IMR-90 (cell line): ENCODE measurements at regions not wholly inside any gene's neighbourhood (a gene's known extent, or its start where the extent isn't known, plus 50 kb on each side); places are given as distances from the start of the nearest gene placed in this dataset.

ENCODE experiments used
- BHLHE40 ChIP-seq: fragments of 150-350 bp; IDR thresholded peaks from 2 replicates; pipeline ENCODE4 v1.6.1; 2016; ENCODE audit warnings: mild to moderate bottlenecking, low read depth, low read length
- POLR2A ChIP-seq: IDR thresholded peaks from 2 replicates; pipeline ENCODE4 v1.6.1; 2012; ENCODE audit warnings: mild to moderate bottlenecking, low read depth, low read length
- RAD21 ChIP-seq: IDR thresholded peaks from 2 replicates; pipeline ENCODE4 v1.6.1; 2012; ENCODE audit warnings: low read length, improper control_type of control experiment
- RCOR1 ChIP-seq: IDR thresholded peaks from 2 replicates; pipeline ENCODE4 v1.6.1; 2012; ENCODE audit warnings: mild to moderate bottlenecking, low read length, improper control_type of control experiment; ENCODE audit not compliant: insufficient replicate concordance
- SMC3 ChIP-seq: fragments of 150-350 bp; IDR thresholded peaks from 2 replicates; pipeline ENCODE4 v1.6.1; 2016; ENCODE audit warnings: low read depth, mild to moderate bottlenecking, antibody characterized with exemption, low read length, moderate library complexity
- TF ChIP-seq, protein P1 (sequence below): fragments of 150-350 bp; IDR thresholded peaks from 2 replicates; pipeline ENCODE4 v1.6.1; 2017; ENCODE audit warnings: mild to moderate bottlenecking, antibody characterized with exemption, low read length, low read depth
- TF ChIP-seq, protein P2 (sequence below): conservative IDR thresholded peaks from 2 replicates; pipeline ENCODE4 v1.5.1; 2012; ENCODE audit warnings: mild to moderate bottlenecking, low read depth, low read length, improper control_type of control experiment

DNA sequence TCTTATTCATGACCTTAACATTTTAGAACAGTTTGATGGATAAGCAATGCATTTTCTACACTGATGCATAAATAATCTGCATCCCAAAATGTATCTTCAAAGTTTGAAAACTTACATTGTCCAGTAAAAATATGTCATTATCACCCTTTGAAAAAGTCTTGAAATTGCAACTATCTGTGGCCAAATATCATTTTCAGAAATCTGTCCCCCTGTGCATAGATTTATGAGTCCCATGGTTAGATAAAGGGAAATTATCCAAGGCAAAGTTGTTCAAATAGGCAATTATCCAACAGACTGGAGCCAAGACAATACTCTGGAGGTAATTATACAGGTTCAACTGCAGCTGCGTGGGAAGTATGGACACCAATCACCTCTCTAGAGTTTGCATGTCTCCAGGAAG, 182.5 kb upstream of the INTU start:
- no peak for TF ChIP-seq POLR2A
- TF ChIP-seq, protein P1, sequence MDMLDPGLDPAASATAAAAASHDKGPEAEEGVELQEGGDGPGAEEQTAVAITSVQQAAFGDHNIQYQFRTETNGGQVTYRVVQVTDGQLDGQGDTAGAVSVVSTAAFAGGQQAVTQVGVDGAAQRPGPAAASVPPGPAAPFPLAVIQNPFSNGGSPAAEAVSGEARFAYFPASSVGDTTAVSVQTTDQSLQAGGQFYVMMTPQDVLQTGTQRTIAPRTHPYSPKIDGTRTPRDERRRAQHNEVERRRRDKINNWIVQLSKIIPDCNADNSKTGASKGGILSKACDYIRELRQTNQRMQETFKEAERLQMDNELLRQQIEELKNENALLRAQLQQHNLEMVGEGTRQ, result no peak
- no peak for TF ChIP-seq RAD21
- TF ChIP-seq BHLHE40, result no peak
- TF ChIP-seq, protein P2, sequence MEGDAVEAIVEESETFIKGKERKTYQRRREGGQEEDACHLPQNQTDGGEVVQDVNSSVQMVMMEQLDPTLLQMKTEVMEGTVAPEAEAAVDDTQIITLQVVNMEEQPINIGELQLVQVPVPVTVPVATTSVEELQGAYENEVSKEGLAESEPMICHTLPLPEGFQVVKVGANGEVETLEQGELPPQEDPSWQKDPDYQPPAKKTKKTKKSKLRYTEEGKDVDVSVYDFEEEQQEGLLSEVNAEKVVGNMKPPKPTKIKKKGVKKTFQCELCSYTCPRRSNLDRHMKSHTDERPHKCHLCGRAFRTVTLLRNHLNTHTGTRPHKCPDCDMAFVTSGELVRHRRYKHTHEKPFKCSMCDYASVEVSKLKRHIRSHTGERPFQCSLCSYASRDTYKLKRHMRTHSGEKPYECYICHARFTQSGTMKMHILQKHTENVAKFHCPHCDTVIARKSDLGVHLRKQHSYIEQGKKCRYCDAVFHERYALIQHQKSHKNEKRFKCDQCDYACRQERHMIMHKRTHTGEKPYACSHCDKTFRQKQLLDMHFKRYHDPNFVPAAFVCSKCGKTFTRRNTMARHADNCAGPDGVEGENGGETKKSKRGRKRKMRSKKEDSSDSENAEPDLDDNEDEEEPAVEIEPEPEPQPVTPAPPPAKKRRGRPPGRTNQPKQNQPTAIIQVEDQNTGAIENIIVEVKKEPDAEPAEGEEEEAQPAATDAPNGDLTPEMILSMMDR, result no peak
- no peak for TF ChIP-seq SMC3
- no peak for TF ChIP-seq RCOR1
